ENCODE measurements at regions not wholly inside any gene's neighbourhood (a gene's known extent, or its start where the extent isn't known, plus 50 kb on each side); places are given as distances from the start of the nearest gene placed in this dataset.

DNA sequence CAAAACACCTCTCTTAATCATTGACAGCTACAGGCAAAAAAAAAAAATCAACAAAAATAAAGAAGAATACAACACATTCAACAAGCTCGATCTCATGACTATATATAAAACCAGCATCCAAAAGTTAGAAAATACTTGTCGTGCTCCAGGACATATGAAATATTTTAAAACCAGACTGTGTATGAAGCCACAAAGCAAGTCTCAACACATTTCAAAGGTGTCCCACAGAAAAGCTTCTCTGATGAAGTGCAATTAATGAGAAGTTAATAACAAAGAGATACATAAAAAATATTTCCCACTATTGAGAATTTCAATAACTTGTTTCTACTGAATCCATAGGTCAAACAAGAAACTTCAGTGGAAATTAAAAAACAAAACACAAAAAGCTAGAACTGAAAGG is 178.7 kb downstream of the PLK2 start:
- TF ChIP-seq CTCF (IDR thresholded peaks at IDR 0.05) = no peak
- no peak for TF ChIP-seq POLR2A (IDR thresholded peaks at IDR 0.05)
